ENCODE measurements at regions not wholly inside any gene's neighbourhood (a gene's known extent, or its start where the extent isn't known, plus 50 kb on each side); places are given as distances from the start of the nearest gene placed in this dataset.

DNA sequence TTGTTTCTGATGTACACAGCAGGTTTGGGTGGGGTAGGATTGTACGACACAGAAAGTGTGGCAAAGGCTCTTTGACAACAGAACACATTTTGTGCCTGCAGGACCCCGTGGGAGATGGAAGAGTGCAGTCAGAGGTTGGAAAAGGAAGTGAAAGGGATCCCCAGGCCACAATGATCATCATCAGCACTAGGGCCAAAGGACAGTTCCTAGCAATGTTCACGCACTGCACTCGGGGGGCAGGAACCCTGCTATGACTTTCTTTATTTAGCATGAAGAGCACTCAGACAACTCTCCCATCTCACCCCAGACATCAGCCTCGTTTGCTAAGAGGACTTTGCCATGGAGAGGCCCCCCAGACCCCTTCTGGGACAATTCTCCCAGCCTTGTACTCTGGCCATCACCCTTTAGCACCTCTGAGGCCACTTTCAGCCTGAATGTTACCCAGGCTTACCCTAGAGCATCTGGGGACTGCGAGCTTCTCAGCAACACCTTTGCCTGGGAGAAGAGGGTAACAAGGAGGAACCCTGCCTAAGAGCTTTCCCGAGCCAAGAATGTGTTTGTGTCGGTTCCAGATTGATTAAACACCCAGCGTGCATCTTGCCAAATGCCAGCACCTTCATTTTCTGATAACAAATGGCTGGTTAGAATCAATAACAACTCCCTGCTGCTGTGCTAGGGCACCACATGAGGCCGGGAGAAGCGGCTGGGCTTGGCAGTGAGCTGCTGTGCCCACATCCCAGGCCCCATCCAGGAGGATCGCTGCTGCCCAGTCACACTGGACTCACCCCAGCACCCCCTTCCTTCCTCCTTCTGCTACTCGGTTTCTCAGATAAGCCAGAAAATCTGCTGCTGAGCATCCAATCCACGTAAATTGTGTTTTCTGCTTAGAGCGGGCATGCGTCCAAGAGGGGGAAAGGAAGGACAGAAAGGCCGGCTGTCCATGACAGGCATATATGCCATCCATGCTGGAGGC, 633.1 kb downstream of the AJAP1 start:
- Mint-ChIP-seq H3K27ac (no peak overlapping the region), H3K27me3 (ENCODE audit: insufficient read depth) (peaks cover 7% of the 10 kb centered on the region), H3K9me3 (no peaks in the 10 kb centered on the region), H3K36me3 (ENCODE audit: low read depth) (no peaks in the 10 kb centered on the region), H3K4me1 (ENCODE audit: low read depth) (no peaks in the 10 kb centered on the region), H3K4me3 (no peak overlapping the region)
- intact Hi-C loops (cut with micrococcal nuclease): no loop called here
- no peak for DNase-seq (ENCODE audit: low spot score)

GRCh38 chr1:5286244-5286643, 631.8 kb downstream of the AJAP1 start:
- H3K4me3 Mint-ChIP-seq: no peak overlapping the region
- H3K9me3 Mint-ChIP-seq: no peaks in the 10 kb centered on the region
- H3K36me3 Mint-ChIP-seq (ENCODE audit: low read depth): no peaks in the 10 kb centered on the region
- H3K27me3 Mint-ChIP-seq (ENCODE audit: insufficient read depth): peaks cover 7% of the 10 kb centered on the region
- no peaks in the 10 kb centered on the region for H3K4me1 Mint-ChIP-seq (ENCODE audit: low read depth)
- H3K27ac Mint-ChIP-seq: no peak overlapping the region
- intact Hi-C loops (cut with micrococcal nuclease): no loop called here
- DNase-seq (ENCODE audit: low spot score): peak; percentile 9

DNA sequence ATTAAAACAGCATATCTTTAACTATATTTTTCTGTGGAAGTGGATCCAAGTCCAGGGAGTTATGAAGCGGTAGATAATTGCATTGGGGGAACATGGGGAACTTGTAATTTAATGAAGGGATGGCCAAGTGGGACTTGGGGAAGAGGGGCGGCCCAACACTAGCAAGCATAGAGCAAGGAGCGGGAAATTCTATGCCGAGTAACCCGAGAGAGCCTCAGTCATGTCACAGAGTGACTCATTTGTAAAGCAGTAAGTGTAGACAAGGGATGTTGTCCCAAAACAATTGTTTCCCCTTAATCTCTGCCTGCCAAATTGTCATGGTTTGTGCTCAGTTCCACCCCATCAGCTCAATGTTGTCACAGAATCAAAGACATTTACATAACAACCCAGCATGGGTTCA, 620.1 kb downstream of the AJAP1 start:
- H3K4me3 Mint-ChIP-seq: no peak overlapping the region
- no peak overlapping the region for H3K27ac Mint-ChIP-seq
- peaks cover 3% of the 10 kb centered on the region for H3K27me3 Mint-ChIP-seq (ENCODE audit: insufficient read depth)
- H3K4me1 Mint-ChIP-seq (ENCODE audit: low read depth): no peaks in the 10 kb centered on the region
- no peaks in the 10 kb centered on the region for H3K36me3 Mint-ChIP-seq (ENCODE audit: low read depth)
- H3K9me3 Mint-ChIP-seq: no peaks in the 10 kb centered on the region
- DNase-seq (ENCODE audit: low spot score): no peak
- intact Hi-C loops (cut with micrococcal nuclease): no loop called here

DNA sequence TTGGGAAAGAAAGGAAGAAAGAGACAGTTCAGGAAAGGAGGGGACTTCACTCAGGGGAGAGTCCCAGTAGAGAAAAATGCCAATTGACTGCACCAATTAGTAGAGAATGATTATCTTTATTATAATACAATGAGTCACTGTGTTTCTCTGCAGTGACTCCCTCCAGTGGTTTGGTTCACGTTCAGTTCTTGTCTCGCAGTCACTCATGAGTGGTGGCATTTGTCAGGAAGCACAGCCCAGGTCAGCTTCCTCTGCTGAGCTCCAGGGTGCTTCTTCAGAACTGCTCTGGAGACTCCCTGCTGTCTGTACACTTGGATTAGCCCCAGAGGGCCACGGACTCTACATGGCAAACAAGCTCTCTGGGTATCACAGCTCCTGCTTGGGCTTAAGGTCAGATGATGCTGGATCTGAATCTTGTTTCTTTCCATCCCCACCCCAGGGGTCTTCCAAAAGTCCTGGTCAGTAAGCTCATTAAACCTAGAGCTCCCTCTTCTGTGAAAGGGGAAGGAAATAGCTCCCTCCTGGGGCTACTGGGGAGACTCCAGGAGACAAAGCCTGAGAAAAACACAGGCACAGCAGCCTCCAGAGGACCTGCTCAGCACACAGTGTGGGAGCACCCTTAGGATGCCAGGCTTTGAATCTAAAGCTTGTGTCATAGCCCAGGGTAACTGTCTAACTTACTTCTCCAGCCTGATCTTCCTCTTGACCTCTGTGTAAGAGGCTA, 619.0 kb downstream of the AJAP1 start:
- no peak for DNase-seq (ENCODE audit: low spot score)
- Mint-ChIP-seq H3K27ac (no peak overlapping the region), H3K27me3 (ENCODE audit: insufficient read depth) (peaks cover 3% of the 10 kb centered on the region), H3K4me3 (no peak overlapping the region), H3K9me3 (no peaks in the 10 kb centered on the region), H3K4me1 (ENCODE audit: low read depth) (no peaks in the 10 kb centered on the region), H3K36me3 (ENCODE audit: low read depth) (no peaks in the 10 kb centered on the region)
- intact Hi-C loops (cut with micrococcal nuclease): no loop called here

DNA sequence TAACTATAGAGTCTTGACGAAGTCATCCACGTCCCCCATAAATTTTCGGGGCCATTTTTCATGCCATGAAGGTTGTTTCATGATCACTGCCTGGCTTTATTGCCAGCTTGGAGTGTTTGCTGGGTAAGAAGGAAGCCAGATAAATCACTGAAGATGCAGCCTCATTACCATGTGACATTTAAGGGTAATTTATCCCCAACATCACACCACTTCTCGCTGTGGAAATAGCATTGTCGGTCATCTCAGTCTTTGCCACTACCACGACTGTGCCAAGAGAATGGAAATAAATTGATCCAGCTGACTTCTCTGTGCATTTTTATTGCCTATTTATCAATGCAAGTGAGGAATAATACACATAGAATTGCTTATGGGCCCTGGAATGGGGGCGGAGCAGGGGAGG, 617.9 kb downstream of the AJAP1 start:
- H3K4me1 Mint-ChIP-seq (ENCODE audit: low read depth): no peaks in the 10 kb centered on the region
- DNase-seq (ENCODE audit: low spot score): no peak
- intact Hi-C loops (cut with micrococcal nuclease): no loop called here
- no peak overlapping the region for H3K4me3 Mint-ChIP-seq
- peaks cover 3% of the 10 kb centered on the region for H3K27me3 Mint-ChIP-seq (ENCODE audit: insufficient read depth)
- H3K36me3 Mint-ChIP-seq (ENCODE audit: low read depth): no peaks in the 10 kb centered on the region
- no peak overlapping the region for H3K27ac Mint-ChIP-seq
- no peaks in the 10 kb centered on the region for H3K9me3 Mint-ChIP-seq

DNA sequence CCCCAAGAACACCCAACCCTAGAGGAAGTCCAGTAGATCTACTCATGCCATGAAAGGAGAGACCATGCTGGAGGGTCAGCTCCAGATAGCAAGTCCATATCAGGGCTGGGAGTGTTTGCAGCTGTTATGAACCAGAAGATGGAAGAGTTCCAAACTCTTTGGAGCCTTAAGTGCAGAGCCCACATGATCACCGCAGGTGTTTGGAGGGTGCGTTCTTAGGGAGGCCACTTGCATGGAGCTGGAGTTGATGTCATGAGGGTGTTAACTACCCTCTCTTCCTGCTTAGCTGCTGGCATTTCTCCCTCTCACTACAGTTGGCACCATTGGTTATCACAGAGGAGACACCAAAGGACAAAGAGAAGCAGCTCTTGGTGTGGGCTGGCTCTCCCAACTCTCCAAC, 616.9 kb downstream of the AJAP1 start:
- Mint-ChIP-seq H3K27ac (no peak overlapping the region), H3K4me3 (no peak overlapping the region), H3K9me3 (no peaks in the 10 kb centered on the region), H3K36me3 (ENCODE audit: low read depth) (no peaks in the 10 kb centered on the region), H3K4me1 (ENCODE audit: low read depth) (no peaks in the 10 kb centered on the region), H3K27me3 (ENCODE audit: insufficient read depth) (peaks cover 3% of the 10 kb centered on the region)
- DNase-seq (ENCODE audit: low spot score): no peak
- intact Hi-C loops (cut with micrococcal nuclease): no loop called here

- Mint-ChIP-seq H3K36me3 (ENCODE audit: low read depth) (no peaks in the 10 kb centered on the region), H3K27me3 (ENCODE audit: insufficient read depth) (peaks cover 3% of the 10 kb centered on the region), H3K4me3 (no peak overlapping the region), H3K27ac (no peak overlapping the region), H3K4me1 (ENCODE audit: low read depth) (no peaks in the 10 kb centered on the region), H3K9me3 (no peaks in the 10 kb centered on the region)
- intact Hi-C loops (cut with micrococcal nuclease): no loop called here
- no peak for DNase-seq (ENCODE audit: low spot score)
Measured at GRCh38 chr1:5269901-5270300, 615.5 kb downstream of the AJAP1 start.

DNA sequence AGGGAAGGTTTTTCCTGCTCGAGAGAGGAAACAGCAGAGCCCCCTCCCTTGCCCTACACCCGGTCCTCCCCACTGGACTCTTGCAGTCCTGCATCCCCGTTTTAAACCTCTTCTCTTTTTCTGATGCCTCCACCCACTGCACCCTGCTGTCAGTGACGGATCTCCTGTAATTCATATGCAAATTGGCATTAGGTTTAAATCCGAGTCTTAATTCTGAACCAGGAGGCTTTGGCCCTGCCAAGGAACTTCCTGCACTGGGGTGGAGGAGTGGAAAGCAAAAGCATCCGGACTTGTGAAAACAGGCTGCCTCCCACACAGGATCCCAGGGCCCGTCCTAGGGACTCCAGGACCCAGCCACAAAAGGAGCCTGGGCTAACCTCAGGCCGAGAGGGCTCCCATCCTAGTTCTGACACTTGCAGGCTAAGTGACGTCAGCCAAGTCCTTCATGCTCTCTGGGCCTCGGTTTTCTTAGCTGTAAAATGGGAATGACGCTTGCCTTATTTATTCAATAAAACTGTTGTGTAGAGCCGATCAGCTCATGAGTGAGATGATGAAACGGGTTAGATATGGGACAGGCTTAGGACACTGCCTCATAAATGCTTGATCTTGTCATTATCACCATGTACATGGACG, 613.3 kb downstream of the AJAP1 start:
- no peaks in the 10 kb centered on the region for H3K4me1 Mint-ChIP-seq (ENCODE audit: low read depth)
- no peaks in the 10 kb centered on the region for H3K36me3 Mint-ChIP-seq (ENCODE audit: low read depth)
- no peak for DNase-seq (ENCODE audit: low spot score)
- H3K9me3 Mint-ChIP-seq: no peaks in the 10 kb centered on the region
- intact Hi-C loops (cut with micrococcal nuclease): no loop called here
- H3K27ac Mint-ChIP-seq: no peak overlapping the region
- H3K4me3 Mint-ChIP-seq: no peak overlapping the region
- no peaks in the 10 kb centered on the region for H3K27me3 Mint-ChIP-seq (ENCODE audit: insufficient read depth)

GRCh38 chr1:5265438-5266075, 611.1 kb downstream of the AJAP1 start:
- no peaks in the 10 kb centered on the region for H3K4me1 Mint-ChIP-seq (ENCODE audit: low read depth)
- peaks cover 7% of the 10 kb centered on the region for H3K9me3 Mint-ChIP-seq
- H3K27ac Mint-ChIP-seq: no peak overlapping the region
- no peak overlapping the region for H3K4me3 Mint-ChIP-seq
- H3K27me3 Mint-ChIP-seq (ENCODE audit: insufficient read depth): no peaks in the 10 kb centered on the region
- intact Hi-C loops (cut with micrococcal nuclease): no loop called here
- H3K36me3 Mint-ChIP-seq (ENCODE audit: low read depth): no peaks in the 10 kb centered on the region
- no peak for DNase-seq (ENCODE audit: low spot score)

GRCh38 chr1:5264476-5264875, 610.1 kb downstream of the AJAP1 start:
- no peaks in the 10 kb centered on the region for H3K27me3 Mint-ChIP-seq (ENCODE audit: insufficient read depth)
- no peak overlapping the region for H3K4me3 Mint-ChIP-seq
- H3K36me3 Mint-ChIP-seq (ENCODE audit: low read depth): no peaks in the 10 kb centered on the region
- DNase-seq (ENCODE audit: low spot score): no peak
- intact Hi-C loops (cut with micrococcal nuclease): no loop called here
- H3K27ac Mint-ChIP-seq: no peak overlapping the region
- peaks cover 9% of the 10 kb centered on the region for H3K9me3 Mint-ChIP-seq
- no peaks in the 10 kb centered on the region for H3K4me1 Mint-ChIP-seq (ENCODE audit: low read depth)

DNA sequence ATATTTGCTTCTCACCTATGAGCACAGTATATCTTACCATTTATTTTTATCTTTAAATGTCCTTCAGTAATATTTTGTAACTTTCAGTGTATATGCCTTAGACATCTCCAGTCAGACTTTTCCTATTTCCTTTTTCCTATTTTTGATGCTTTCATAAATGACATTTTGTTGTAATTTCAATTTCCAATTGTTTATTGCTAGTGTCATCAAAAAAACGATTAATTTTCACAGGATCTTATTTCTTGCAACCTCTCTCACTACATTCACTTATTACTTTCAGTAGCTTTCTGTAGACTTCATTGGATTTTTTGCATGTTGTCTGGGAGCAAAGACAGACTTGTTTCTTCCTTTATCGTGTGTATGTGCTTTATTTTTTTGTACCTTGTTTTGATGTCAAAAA, 602.4 kb downstream of the AJAP1 start:
- intact Hi-C loops (cut with micrococcal nuclease): no loop called here
- Mint-ChIP-seq H3K4me3 (no peak overlapping the region), H3K27ac (no peak overlapping the region)

GRCh38 chr1:5254975-5255374, 600.6 kb downstream of the AJAP1 start:
- H3K4me1 Mint-ChIP-seq (ENCODE audit: low read depth): no peaks in the 10 kb centered on the region
- no peaks in the 10 kb centered on the region for H3K27me3 Mint-ChIP-seq (ENCODE audit: insufficient read depth)
- H3K36me3 Mint-ChIP-seq (ENCODE audit: low read depth): no peaks in the 10 kb centered on the region
- no peak for DNase-seq (ENCODE audit: low spot score)
- no peak overlapping the region for H3K4me3 Mint-ChIP-seq
- intact Hi-C loops (cut with micrococcal nuclease): no loop called here
- H3K27ac Mint-ChIP-seq: no peak overlapping the region
- H3K9me3 Mint-ChIP-seq: peaks cover 13% of the 10 kb centered on the region

More for the DNA sequence above, 602.4 kb downstream of the AJAP1 start:
- Mint-ChIP-seq H3K27me3 (ENCODE audit: insufficient read depth) (no peaks in the 10 kb centered on the region), H3K9me3 (peaks cover 14% of the 10 kb centered on the region), H3K36me3 (ENCODE audit: low read depth) (no peaks in the 10 kb centered on the region), H3K4me1 (ENCODE audit: low read depth) (no peaks in the 10 kb centered on the region)
- no peak for DNase-seq (ENCODE audit: low spot score)
